ENCODE measurements at regions not wholly inside any gene's neighbourhood (a gene's known extent, or its start where the extent isn't known, plus 50 kb on each side); places are given as distances from the start of the nearest gene placed in this dataset.
"Not testable (repeated sequence)": the region's sequence is repeated elsewhere in the genome, so short reads cannot be mapped to it uniquely, and the experiment has no call there.

- H3K9me2 ChIP-seq (replicated peaks; ENCODE audit: insufficient read depth, low read length): no peaks in the 10 kb centered on the region
- TF ChIP-seq EZH2phosphoT487 (conservative IDR thresholded peaks at IDR 0.05; ENCODE audit: low read length) (no peak), CTCF (IDR thresholded peaks at IDR 0.05; ENCODE audit: insufficient read depth, low read length, poor library complexity, severe bottlenecking) (no peak)
- no peak overlapping the region for H3K4me2 ChIP-seq (ENCODE audit: low read depth, low read length, poor library complexity, severe bottlenecking)
- no peak overlapping the region for H3K9ac ChIP-seq (ENCODE audit: low read length)
- H3F3A ChIP-seq (ENCODE audit: insufficient read depth): no peaks in the 10 kb centered on the region
- H2AFZ ChIP-seq (ENCODE audit: low read depth, low read length, severe bottlenecking): no peak overlapping the region
- no peaks in the 10 kb centered on the region for H3K27me3 ChIP-seq (ENCODE audit: low read length)
- no peaks in the 10 kb centered on the region for H3K79me2 ChIP-seq (ENCODE audit: insufficient read depth, low read length)
- H3K4me3 ChIP-seq (ENCODE audit: insufficient read depth, low read length, poor library complexity, severe bottlenecking): no peak overlapping the region
- H3K27ac ChIP-seq (ENCODE audit: low read depth, low read length): no peak overlapping the region
- no peaks in the 10 kb centered on the region for H4K20me1 ChIP-seq (ENCODE audit: low read depth, low read length)
- no peaks in the 10 kb centered on the region for H3K9me3 ChIP-seq (ENCODE audit: insufficient read depth, low read length)
- H3K36me3 ChIP-seq (ENCODE audit: low read length): no peaks in the 10 kb centered on the region
Measured at GRCh38 chr2:18267501-18267900, 293.0 kb downstream of the RDH14 start.

- not testable (repeated sequence) for H3K4me3 ChIP-seq (ENCODE audit: insufficient read depth, low read length, poor library complexity, severe bottlenecking); H2AFZ ChIP-seq (ENCODE audit: low read depth, low read length, severe bottlenecking); H3K36me3 ChIP-seq (ENCODE audit: low read length); H4K20me1 ChIP-seq (ENCODE audit: low read depth, low read length); H3K4me2 ChIP-seq (ENCODE audit: low read depth, low read length, poor library complexity, severe bottlenecking); H3K27ac ChIP-seq (ENCODE audit: low read depth, low read length); H3K9me3 ChIP-seq (ENCODE audit: insufficient read depth, low read length); H3K27me3 ChIP-seq (ENCODE audit: low read length); H3K9me2 ChIP-seq (replicated peaks; ENCODE audit: insufficient read depth, low read length); H3K79me2 ChIP-seq (ENCODE audit: insufficient read depth, low read length); H3K9ac ChIP-seq (ENCODE audit: low read length); H3F3A ChIP-seq (ENCODE audit: insufficient read depth)
Measured at GRCh38 chr2:18266699-18267098, 293.8 kb downstream of the RDH14 start.

GRCh38 chr2:18265614-18266586 lies 294.6 kb downstream of the RDH14 start:
- Histone ChIP-seq H4K20me1 (ENCODE audit: low read depth, low read length) (no peaks in the 10 kb centered on the region), H3K79me2 (ENCODE audit: insufficient read depth, low read length) (no peaks in the 10 kb centered on the region), H3F3A (ENCODE audit: insufficient read depth) (no peaks in the 10 kb centered on the region), H3K27me3 (ENCODE audit: low read length) (no peaks in the 10 kb centered on the region), H3K9me2 (replicated peaks; ENCODE audit: insufficient read depth, low read length) (no peaks in the 10 kb centered on the region), H3K27ac (ENCODE audit: low read depth, low read length) (no peak overlapping the region), H2AFZ (ENCODE audit: low read depth, low read length, severe bottlenecking) (no peak overlapping the region), H3K9ac (ENCODE audit: low read length) (no peak overlapping the region), H3K36me3 (ENCODE audit: low read length) (no peaks in the 10 kb centered on the region), H3K9me3 (ENCODE audit: insufficient read depth, low read length) (no peaks in the 10 kb centered on the region), H3K4me2 (ENCODE audit: low read depth, low read length, poor library complexity, severe bottlenecking) (no peak overlapping the region), H3K4me3 (ENCODE audit: insufficient read depth, low read length, poor library complexity, severe bottlenecking) (no peak overlapping the region)
- no peak for TF ChIP-seq EZH2phosphoT487 (conservative IDR thresholded peaks at IDR 0.05; ENCODE audit: low read length)
- no peak for TF ChIP-seq CTCF (IDR thresholded peaks at IDR 0.05; ENCODE audit: insufficient read depth, low read length, poor library complexity, severe bottlenecking)

DNA sequence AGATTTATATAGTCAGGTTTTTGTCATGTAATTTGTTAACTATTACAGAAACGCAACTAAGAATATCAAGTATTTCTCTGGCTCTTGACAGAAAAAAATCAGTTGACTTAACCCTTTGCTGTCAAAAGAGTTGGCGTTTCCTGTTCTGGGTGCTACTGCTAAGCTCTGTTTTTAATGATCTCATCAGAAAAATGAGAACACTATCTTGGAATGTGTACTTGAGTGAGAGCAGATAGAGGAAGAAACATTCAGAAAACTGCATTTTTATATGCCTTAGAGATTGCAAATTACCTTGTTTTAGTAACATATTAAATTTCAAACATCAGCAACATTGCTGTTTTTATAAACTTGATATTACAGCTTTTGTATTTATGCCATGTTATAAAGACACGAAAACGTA lies 297.9 kb downstream of the RDH14 start:
- no peaks in the 10 kb centered on the region for H3K9me2 ChIP-seq (replicated peaks; ENCODE audit: insufficient read depth, low read length)
- H3K27me3 ChIP-seq (ENCODE audit: low read length): no peaks in the 10 kb centered on the region
- H3K27ac ChIP-seq (ENCODE audit: low read depth, low read length): no peak overlapping the region
- no peak overlapping the region for H3K4me2 ChIP-seq (ENCODE audit: low read depth, low read length, poor library complexity, severe bottlenecking)
- H3K36me3 ChIP-seq (ENCODE audit: low read length): no peaks in the 10 kb centered on the region
- no peak overlapping the region for H2AFZ ChIP-seq (ENCODE audit: low read depth, low read length, severe bottlenecking)
- no peak overlapping the region for H3K9ac ChIP-seq (ENCODE audit: low read length)
- H3K79me2 ChIP-seq (ENCODE audit: insufficient read depth, low read length): no peaks in the 10 kb centered on the region
- H3K4me3 ChIP-seq (ENCODE audit: insufficient read depth, low read length, poor library complexity, severe bottlenecking): no peak overlapping the region
- no peaks in the 10 kb centered on the region for H3F3A ChIP-seq (ENCODE audit: insufficient read depth)
- no peaks in the 10 kb centered on the region for H3K9me3 ChIP-seq (ENCODE audit: insufficient read depth, low read length)
- TF ChIP-seq CTCF (IDR thresholded peaks at IDR 0.05; ENCODE audit: insufficient read depth, low read length, poor library complexity, severe bottlenecking) (no peak), EZH2phosphoT487 (conservative IDR thresholded peaks at IDR 0.05; ENCODE audit: low read length) (no peak)
- H4K20me1 ChIP-seq (ENCODE audit: low read depth, low read length): no peaks in the 10 kb centered on the region
